Stimulated activated CD4-positive, alpha-beta T cell treated with anti-CD3 and anti-CD28 coated beads, TNF-alpha, amount 100 ng/mL, for 48 hours (primary cell): ENCODE measurements at regions not wholly inside any gene's neighbourhood (a gene's known extent, or its start where the extent isn't known, plus 50 kb on each side); places are given as distances from the start of the nearest gene placed in this dataset.
"Not testable (repeated sequence)": the region's sequence is repeated elsewhere in the genome, so short reads cannot be mapped to it uniquely, and the experiment has no call there.

Source experiments
- DNase-seq, 3 donors: peaks; one replicate each; pipeline ENCODE4 v3.0.0-alpha.2; 2020; ENCODE audit warnings: low read depth in 3 of 3

DNA sequence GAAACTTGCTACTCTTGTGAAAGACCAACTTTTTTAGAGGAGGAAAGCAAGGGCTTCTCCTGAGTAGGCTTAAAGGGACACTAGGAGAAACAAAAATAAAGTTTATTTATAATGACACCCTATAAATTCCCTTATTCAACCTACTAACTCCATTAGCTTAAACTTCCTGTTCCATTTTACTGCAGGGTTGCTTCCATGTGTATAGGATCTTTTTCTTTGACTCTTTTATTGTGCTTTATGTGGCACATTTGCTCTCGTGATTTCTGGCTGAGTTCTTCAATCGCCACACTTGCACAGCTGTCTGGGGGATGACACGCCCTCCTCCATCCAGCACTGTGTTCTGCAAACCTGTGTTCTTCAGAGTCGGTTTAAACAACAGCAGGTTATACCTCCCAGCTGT, 225.7 kb upstream of the NPVF start:
- no peak for DNase-seq

DNA sequence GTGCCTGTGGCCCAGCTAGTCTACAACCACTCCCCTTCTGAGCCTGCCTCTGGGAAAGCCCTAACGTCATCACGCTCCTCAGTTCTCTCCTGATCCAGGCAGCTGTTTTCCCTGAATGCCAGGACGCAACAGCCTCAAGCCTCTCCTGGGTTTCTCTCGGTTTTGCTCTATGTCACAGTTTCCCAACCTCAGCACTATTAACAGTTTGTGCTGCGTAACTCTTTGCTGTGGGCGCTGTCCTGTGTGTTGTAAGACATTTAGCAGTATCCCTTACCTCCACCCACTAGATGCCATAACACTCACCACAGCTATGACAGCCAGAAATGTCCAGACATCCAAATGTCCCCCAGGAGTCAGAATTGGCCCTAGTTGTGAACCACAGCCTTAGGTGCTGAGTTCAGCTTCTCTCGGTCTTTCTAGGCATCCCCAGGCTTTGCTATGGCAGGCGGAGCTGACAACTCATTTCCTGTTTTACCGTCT, 226.3 kb upstream of the NPVF start:
- DNase-seq: no peak

DNA sequence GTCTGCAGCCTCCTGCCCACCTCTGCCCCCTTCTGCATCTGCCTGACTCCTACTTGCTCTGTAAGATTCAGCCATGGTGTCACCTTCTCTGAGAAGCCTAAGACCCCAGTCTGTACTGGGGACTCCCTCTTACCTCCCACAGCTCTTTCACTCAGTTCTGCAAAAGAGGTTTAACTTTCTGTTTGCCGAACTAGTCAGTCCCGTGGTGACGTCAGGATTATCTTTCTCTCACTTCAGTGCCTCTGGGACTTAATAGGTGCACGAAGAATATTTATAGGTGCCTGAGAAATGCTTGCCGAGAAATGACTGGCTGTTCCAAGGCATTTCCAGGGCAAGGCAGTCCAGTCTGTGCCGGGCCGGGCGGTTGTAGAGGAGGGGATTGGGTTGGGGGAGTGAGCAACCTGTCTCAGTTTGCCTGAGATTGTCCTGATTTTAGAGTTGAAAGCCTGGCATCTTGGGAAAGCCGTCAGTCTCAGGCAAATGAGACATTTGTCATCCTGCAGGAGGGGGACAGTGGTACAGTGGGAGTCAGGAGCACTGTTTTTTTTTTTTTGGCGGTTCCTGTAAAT, 227.5 kb upstream of the NPVF start:
- no peak for DNase-seq

GRCh38 chr7:25456467-25457171, 228.3 kb upstream of the NPVF start:
- no peak for DNase-seq

DNA sequence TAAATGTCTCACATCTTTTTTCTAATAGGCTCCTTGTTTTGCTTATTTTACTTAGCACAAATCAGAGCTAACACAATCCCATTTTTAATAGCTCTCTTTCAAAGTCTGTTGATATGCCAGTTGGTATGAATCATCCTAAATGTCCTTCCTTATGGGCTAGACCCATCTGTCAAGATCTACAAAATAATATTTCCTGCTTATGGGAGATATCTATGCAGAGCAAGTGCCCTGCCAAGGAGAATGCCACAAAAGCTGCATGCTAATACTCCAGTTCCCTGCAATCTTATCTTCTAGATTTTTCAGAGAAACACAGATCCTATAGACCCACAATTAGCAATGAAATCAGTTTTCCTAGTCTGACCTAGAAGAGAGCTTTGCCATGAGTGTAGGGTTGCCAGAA, 230.8 kb upstream of the NPVF start:
- no peak for DNase-seq

DNA sequence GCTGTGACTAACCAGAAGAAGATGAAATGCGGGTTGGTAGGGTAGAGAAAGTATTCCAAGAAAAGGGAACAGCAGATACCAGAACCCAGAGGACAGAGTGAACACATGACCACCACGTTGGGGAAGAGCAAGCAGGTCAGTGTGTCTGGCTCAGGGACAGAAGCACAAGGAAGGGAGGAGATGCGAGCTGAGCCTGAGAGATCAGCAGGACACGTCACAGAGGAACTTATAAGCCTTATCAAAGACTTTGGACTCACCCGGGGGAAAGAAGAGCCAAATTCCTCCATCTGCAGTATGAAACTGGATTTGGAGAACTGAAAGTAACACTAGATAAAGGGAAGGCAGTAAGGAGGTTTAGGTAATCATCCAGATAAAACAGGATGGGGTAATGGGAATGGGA, 232.1 kb upstream of the NPVF start:
- no peak for DNase-seq

GRCh38 chr7:25469669-25470068, 241.4 kb upstream of the NPVF start:
- DNase-seq: no peak

- DNase-seq: no peak
Measured at GRCh38 chr7:25476863-25477499, 248.7 kb upstream of the NPVF start.

- not testable (repeated sequence) for DNase-seq
Measured at GRCh38 chr7:25478221-25478620, 249.9 kb upstream of the NPVF start.

- DNase-seq: no peak
Measured at GRCh38 chr7:25478925-25479324, 250.6 kb upstream of the NPVF start.

GRCh38 chr7:25481891-25482290, 253.6 kb upstream of the NPVF start:
- DNase-seq: no peak

- DNase-seq: no peak
Measured at GRCh38 chr7:25482631-25483030, 254.3 kb upstream of the NPVF start.

DNA sequence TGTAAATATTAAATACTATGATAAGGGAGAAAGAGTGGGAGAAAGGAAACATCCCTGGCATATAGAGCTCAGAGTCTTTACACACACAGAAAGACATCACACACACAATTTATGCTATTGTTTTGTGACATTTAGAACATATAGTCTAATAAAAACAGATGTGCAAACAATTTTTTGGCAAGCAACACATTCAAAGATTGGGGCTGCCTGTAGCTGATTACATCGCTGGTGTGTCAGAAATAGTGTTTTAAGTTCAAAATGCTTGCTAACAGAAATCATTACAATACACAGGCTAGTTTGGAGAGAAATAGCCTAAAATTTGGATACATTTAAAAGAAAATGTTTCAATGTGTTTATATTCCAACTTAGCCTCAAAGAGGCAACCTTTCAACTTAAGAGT, 256.7 kb upstream of the NPVF start:
- DNase-seq: no peak

- no peak for DNase-seq
Measured at GRCh38 chr7:25486656-25487055, 258.4 kb upstream of the NPVF start.

- DNase-seq: no peak
Measured at GRCh38 chr7:25493805-25494366, 265.6 kb upstream of the NPVF start.

DNA sequence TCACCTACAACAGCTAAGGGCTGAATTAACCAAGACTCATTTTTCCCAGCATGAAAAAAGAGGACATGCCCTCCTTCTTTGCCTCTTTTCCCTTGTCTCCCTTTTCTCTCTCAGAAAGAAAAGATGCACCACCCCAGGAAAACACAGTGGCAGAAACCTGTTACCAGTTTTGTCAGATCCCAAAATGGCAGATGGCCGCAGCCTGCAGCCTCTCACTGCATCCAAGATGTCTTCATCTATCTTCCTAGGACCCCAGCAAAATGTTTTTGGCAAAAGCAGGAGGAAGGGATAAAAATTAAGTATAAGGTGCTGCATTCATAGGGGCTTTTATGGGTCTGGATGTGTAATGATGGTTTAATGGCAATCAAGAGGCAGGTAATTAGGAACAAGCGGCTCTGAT, 266.6 kb upstream of the NPVF start:
- DNase-seq: no peak

GRCh38 chr7:25495342-25496250, 267.3 kb upstream of the NPVF start:
- no peak for DNase-seq

GRCh38 chr7:25496476-25497368, 268.4 kb upstream of the NPVF start:
- DNase-seq: no peak

GRCh38 chr7:25500393-25500921, 272.2 kb upstream of the NPVF start:
- DNase-seq: no peak

- DNase-seq: no peak
Measured at GRCh38 chr7:25503306-25503705, 275.0 kb upstream of the NPVF start.
